ENCODE measurements at regions not wholly inside any gene's neighbourhood (a gene's known extent, or its start where the extent isn't known, plus 50 kb on each side); places are given as distances from the start of the nearest gene placed in this dataset.

DNA sequence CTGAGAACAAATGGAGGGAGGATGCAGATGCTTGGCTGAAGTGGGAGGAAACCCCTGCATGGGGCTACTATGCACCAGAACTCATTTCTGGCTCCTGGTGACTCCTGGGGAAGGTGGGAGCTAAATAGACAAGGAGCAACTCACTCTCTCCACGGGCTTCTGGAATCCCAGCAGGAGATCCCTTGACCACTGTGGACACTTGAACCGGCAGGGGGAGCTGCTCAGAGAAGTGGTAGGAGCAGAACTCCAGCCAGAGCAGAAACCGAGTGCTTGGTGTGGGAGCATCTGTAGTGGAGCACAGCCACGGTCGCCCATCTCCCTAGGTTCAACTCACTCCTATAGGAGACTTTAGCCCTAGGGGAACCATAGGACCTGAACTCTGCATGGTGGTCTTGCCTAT is 205.6 kb upstream of the GJB5 start:
- TF ChIP-seq SP1 (IDR thresholded peaks at IDR 0.05), result no peak
- no peak for TF ChIP-seq TARDBP (IDR thresholded peaks at IDR 0.05)
- no peak for TF ChIP-seq SUZ12 (IDR thresholded peaks at IDR 0.05)
